ENCODE measurements at regions not wholly inside any gene's neighbourhood (a gene's known extent, or its start where the extent isn't known, plus 50 kb on each side); places are given as distances from the start of the nearest gene placed in this dataset.

DNA sequence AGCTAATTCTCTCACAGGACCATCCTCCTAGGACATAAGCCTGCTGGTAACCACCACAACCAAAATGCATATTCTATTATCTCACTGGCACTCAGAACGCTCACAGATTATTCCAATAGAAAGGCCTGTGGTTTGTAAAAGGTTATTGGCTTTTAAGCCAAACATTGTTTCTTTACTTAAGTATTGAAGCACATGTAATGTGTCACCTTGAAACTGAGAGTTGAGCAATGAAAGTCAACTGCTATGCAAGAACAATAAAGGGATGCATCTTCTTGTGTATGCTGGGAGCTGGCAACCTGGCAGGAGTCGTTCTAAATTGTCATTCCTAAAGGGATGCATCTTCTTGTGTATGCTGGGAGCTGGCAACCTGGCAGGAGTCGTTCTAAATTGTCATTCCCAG is 298.6 kb upstream of the DNAJC19 start:
- TF ChIP-seq, protein P1, sequence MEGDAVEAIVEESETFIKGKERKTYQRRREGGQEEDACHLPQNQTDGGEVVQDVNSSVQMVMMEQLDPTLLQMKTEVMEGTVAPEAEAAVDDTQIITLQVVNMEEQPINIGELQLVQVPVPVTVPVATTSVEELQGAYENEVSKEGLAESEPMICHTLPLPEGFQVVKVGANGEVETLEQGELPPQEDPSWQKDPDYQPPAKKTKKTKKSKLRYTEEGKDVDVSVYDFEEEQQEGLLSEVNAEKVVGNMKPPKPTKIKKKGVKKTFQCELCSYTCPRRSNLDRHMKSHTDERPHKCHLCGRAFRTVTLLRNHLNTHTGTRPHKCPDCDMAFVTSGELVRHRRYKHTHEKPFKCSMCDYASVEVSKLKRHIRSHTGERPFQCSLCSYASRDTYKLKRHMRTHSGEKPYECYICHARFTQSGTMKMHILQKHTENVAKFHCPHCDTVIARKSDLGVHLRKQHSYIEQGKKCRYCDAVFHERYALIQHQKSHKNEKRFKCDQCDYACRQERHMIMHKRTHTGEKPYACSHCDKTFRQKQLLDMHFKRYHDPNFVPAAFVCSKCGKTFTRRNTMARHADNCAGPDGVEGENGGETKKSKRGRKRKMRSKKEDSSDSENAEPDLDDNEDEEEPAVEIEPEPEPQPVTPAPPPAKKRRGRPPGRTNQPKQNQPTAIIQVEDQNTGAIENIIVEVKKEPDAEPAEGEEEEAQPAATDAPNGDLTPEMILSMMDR (IDR thresholded peaks at IDR 0.05): no peak
- TF ChIP-seq POLR2A (IDR thresholded peaks at IDR 0.05) (no peak), POLR2AphosphoS5 (IDR thresholded peaks at IDR 0.05) (no peak), EP300 (IDR thresholded peaks at IDR 0.05) (no peak)

All from upper lobe of left lung (tissue), 4 donors.